ENCODE measurements at regions not wholly inside any gene's neighbourhood (a gene's known extent, or its start where the extent isn't known, plus 50 kb on each side); places are given as distances from the start of the nearest gene placed in this dataset.

- H3K9me3 ChIP-seq (ENCODE audit: control insufficient read depth, insufficient read depth, low read length): no peaks in the 10 kb centered on the region
- H3K27me3 ChIP-seq (ENCODE audit: control insufficient read depth, insufficient read depth, low read length): no peaks in the 10 kb centered on the region
- H3K36me3 ChIP-seq (ENCODE audit: control insufficient read depth, insufficient read depth, low read length): no peaks in the 10 kb centered on the region
- H3K9ac ChIP-seq (ENCODE audit: low read depth, low read length): no peak overlapping the region
- H3K4me1 ChIP-seq (ENCODE audit: control insufficient read depth, insufficient read depth, low read length): no peaks in the 10 kb centered on the region
- H3K4me3 ChIP-seq (ENCODE audit: low read depth, low read length): no peak overlapping the region
Measured at GRCh38 chr4:26120098-26120825, 200.6 kb upstream of the RBPJ start.

- Histone ChIP-seq H3K4me1 (ENCODE audit: control insufficient read depth, insufficient read depth, low read length) (no peaks in the 10 kb centered on the region), H3K9ac (ENCODE audit: low read depth, low read length) (no peak overlapping the region), H3K36me3 (ENCODE audit: control insufficient read depth, insufficient read depth, low read length) (no peaks in the 10 kb centered on the region), H3K9me3 (ENCODE audit: control insufficient read depth, insufficient read depth, low read length) (no peaks in the 10 kb centered on the region), H3K27me3 (ENCODE audit: control insufficient read depth, insufficient read depth, low read length) (no peaks in the 10 kb centered on the region), H3K4me3 (ENCODE audit: low read depth, low read length) (no peak overlapping the region)
Measured at GRCh38 chr4:26122690-26123089, 198.1 kb upstream of the RBPJ start.

GRCh38 chr4:26124753-26125321, 196.0 kb upstream of the RBPJ start:
- no peaks in the 10 kb centered on the region for H3K4me1 ChIP-seq (ENCODE audit: control insufficient read depth, insufficient read depth, low read length)
- H3K9me3 ChIP-seq (ENCODE audit: control insufficient read depth, insufficient read depth, low read length): no peaks in the 10 kb centered on the region
- H3K4me3 ChIP-seq (ENCODE audit: low read depth, low read length): no peak overlapping the region
- no peak overlapping the region for H3K9ac ChIP-seq (ENCODE audit: low read depth, low read length)
- no peaks in the 10 kb centered on the region for H3K36me3 ChIP-seq (ENCODE audit: control insufficient read depth, insufficient read depth, low read length)
- no peaks in the 10 kb centered on the region for H3K27me3 ChIP-seq (ENCODE audit: control insufficient read depth, insufficient read depth, low read length)

GRCh38 chr4:26126143-26126718, 194.6 kb upstream of the RBPJ start:
- no peak overlapping the region for H3K9ac ChIP-seq (ENCODE audit: low read depth, low read length)
- no peaks in the 10 kb centered on the region for H3K27me3 ChIP-seq (ENCODE audit: control insufficient read depth, insufficient read depth, low read length)
- H3K9me3 ChIP-seq (ENCODE audit: control insufficient read depth, insufficient read depth, low read length): no peaks in the 10 kb centered on the region
- no peaks in the 10 kb centered on the region for H3K4me1 ChIP-seq (ENCODE audit: control insufficient read depth, insufficient read depth, low read length)
- no peak overlapping the region for H3K4me3 ChIP-seq (ENCODE audit: low read depth, low read length)
- no peaks in the 10 kb centered on the region for H3K36me3 ChIP-seq (ENCODE audit: control insufficient read depth, insufficient read depth, low read length)

GRCh38 chr4:26126994-26127393, 193.8 kb upstream of the RBPJ start:
- no peaks in the 10 kb centered on the region for H3K27me3 ChIP-seq (ENCODE audit: control insufficient read depth, insufficient read depth, low read length)
- no peak overlapping the region for H3K4me3 ChIP-seq (ENCODE audit: low read depth, low read length)
- H3K9ac ChIP-seq (ENCODE audit: low read depth, low read length): no peak overlapping the region
- no peaks in the 10 kb centered on the region for H3K36me3 ChIP-seq (ENCODE audit: control insufficient read depth, insufficient read depth, low read length)
- H3K9me3 ChIP-seq (ENCODE audit: control insufficient read depth, insufficient read depth, low read length): no peaks in the 10 kb centered on the region
- no peaks in the 10 kb centered on the region for H3K4me1 ChIP-seq (ENCODE audit: control insufficient read depth, insufficient read depth, low read length)

- no peaks in the 10 kb centered on the region for H3K36me3 ChIP-seq (ENCODE audit: control insufficient read depth, insufficient read depth, low read length)
- no peaks in the 10 kb centered on the region for H3K27me3 ChIP-seq (ENCODE audit: control insufficient read depth, insufficient read depth, low read length)
- no peaks in the 10 kb centered on the region for H3K4me1 ChIP-seq (ENCODE audit: control insufficient read depth, insufficient read depth, low read length)
- H3K9me3 ChIP-seq (ENCODE audit: control insufficient read depth, insufficient read depth, low read length): no peaks in the 10 kb centered on the region
- no peak overlapping the region for H3K9ac ChIP-seq (ENCODE audit: low read depth, low read length)
- no peak overlapping the region for H3K4me3 ChIP-seq (ENCODE audit: low read depth, low read length)
Measured at GRCh38 chr4:26127851-26128337, 192.9 kb upstream of the RBPJ start.

- Histone ChIP-seq H3K9me3 (ENCODE audit: control insufficient read depth, insufficient read depth, low read length) (no peaks in the 10 kb centered on the region), H3K4me1 (ENCODE audit: control insufficient read depth, insufficient read depth, low read length) (no peaks in the 10 kb centered on the region), H3K27me3 (ENCODE audit: control insufficient read depth, insufficient read depth, low read length) (no peaks in the 10 kb centered on the region), H3K36me3 (ENCODE audit: control insufficient read depth, insufficient read depth, low read length) (no peaks in the 10 kb centered on the region), H3K4me3 (ENCODE audit: low read depth, low read length) (no peak overlapping the region), H3K9ac (ENCODE audit: low read depth, low read length) (no peak overlapping the region)
Measured at GRCh38 chr4:26130173-26130572, 190.6 kb upstream of the RBPJ start.

- Histone ChIP-seq H3K9me3 (ENCODE audit: control insufficient read depth, insufficient read depth, low read length) (no peaks in the 10 kb centered on the region), H3K9ac (ENCODE audit: low read depth, low read length) (no peak overlapping the region), H3K4me3 (ENCODE audit: low read depth, low read length) (no peak overlapping the region), H3K27me3 (ENCODE audit: control insufficient read depth, insufficient read depth, low read length) (no peaks in the 10 kb centered on the region), H3K36me3 (ENCODE audit: control insufficient read depth, insufficient read depth, low read length) (no peaks in the 10 kb centered on the region), H3K4me1 (ENCODE audit: control insufficient read depth, insufficient read depth, low read length) (no peaks in the 10 kb centered on the region)
Measured at GRCh38 chr4:26130841-26131432, 189.9 kb upstream of the RBPJ start.

GRCh38 chr4:26131711-26132110, 189.1 kb upstream of the RBPJ start:
- Histone ChIP-seq H3K4me3 (ENCODE audit: low read depth, low read length) (no peak overlapping the region), H3K36me3 (ENCODE audit: control insufficient read depth, insufficient read depth, low read length) (no peaks in the 10 kb centered on the region), H3K27me3 (ENCODE audit: control insufficient read depth, insufficient read depth, low read length) (no peaks in the 10 kb centered on the region), H3K9ac (ENCODE audit: low read depth, low read length) (no peak overlapping the region), H3K9me3 (ENCODE audit: control insufficient read depth, insufficient read depth, low read length) (no peaks in the 10 kb centered on the region), H3K4me1 (ENCODE audit: control insufficient read depth, insufficient read depth, low read length) (no peaks in the 10 kb centered on the region)

- Histone ChIP-seq H3K9ac (ENCODE audit: low read depth, low read length) (no peak overlapping the region), H3K36me3 (ENCODE audit: control insufficient read depth, insufficient read depth, low read length) (no peaks in the 10 kb centered on the region), H3K4me1 (ENCODE audit: control insufficient read depth, insufficient read depth, low read length) (no peaks in the 10 kb centered on the region), H3K27me3 (ENCODE audit: control insufficient read depth, insufficient read depth, low read length) (no peaks in the 10 kb centered on the region), H3K4me3 (ENCODE audit: low read depth, low read length) (no peak overlapping the region), H3K9me3 (ENCODE audit: control insufficient read depth, insufficient read depth, low read length) (no peaks in the 10 kb centered on the region)
Measured at GRCh38 chr4:26132858-26133257, 188.0 kb upstream of the RBPJ start.

- H3K27me3 ChIP-seq (ENCODE audit: control insufficient read depth, insufficient read depth, low read length): no peaks in the 10 kb centered on the region
- H3K4me3 ChIP-seq (ENCODE audit: low read depth, low read length): no peak overlapping the region
- H3K36me3 ChIP-seq (ENCODE audit: control insufficient read depth, insufficient read depth, low read length): no peaks in the 10 kb centered on the region
- H3K4me1 ChIP-seq (ENCODE audit: control insufficient read depth, insufficient read depth, low read length): no peaks in the 10 kb centered on the region
- H3K9me3 ChIP-seq (ENCODE audit: control insufficient read depth, insufficient read depth, low read length): no peaks in the 10 kb centered on the region
- no peak overlapping the region for H3K9ac ChIP-seq (ENCODE audit: low read depth, low read length)
Measured at GRCh38 chr4:26133840-26134239, 187.0 kb upstream of the RBPJ start.

GRCh38 chr4:26135331-26135730, 185.5 kb upstream of the RBPJ start:
- Histone ChIP-seq H3K9ac (ENCODE audit: low read depth, low read length) (no peak overlapping the region), H3K27me3 (ENCODE audit: control insufficient read depth, insufficient read depth, low read length) (no peaks in the 10 kb centered on the region), H3K36me3 (ENCODE audit: control insufficient read depth, insufficient read depth, low read length) (no peaks in the 10 kb centered on the region), H3K9me3 (ENCODE audit: control insufficient read depth, insufficient read depth, low read length) (no peaks in the 10 kb centered on the region), H3K4me1 (ENCODE audit: control insufficient read depth, insufficient read depth, low read length) (no peaks in the 10 kb centered on the region), H3K4me3 (ENCODE audit: low read depth, low read length) (no peak overlapping the region)
